Stimulated activated CD4-positive, alpha-beta T cell treated with anti-CD3 and anti-CD28 coated beads, Interleukin-15, amount 100 ng/mL, for 48 hours (primary cell): ENCODE measurements at regions not wholly inside any gene's neighbourhood (a gene's known extent, or its start where the extent isn't known, plus 50 kb on each side); places are given as distances from the start of the nearest gene placed in this dataset.

Experiments used
- DNase-seq, 2 donors: peaks; one replicate each; pipeline ENCODE4 v3.0.0-alpha.2; 2020; ENCODE audit warnings: low read depth in 2 of 2

DNA sequence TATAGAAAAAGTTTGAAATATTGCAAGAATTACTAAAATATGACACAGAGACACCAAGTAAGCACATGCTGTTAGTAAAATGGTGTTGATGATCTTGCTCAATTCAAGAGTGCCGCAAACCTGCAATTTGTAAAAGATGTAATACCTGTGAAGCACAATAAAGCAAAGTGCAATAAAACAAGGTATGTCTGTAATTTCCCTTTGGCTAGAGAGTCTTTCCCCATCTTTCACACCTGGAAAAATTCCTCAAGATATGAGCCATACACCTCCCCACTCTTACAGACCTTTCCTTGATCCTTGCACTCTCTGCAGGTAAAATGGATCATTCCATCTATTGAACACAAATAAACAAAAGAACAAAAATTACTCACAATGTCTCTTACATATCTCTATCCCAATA, 597.8 kb downstream of the EFNA5 start:
- no peak for DNase-seq

DNA sequence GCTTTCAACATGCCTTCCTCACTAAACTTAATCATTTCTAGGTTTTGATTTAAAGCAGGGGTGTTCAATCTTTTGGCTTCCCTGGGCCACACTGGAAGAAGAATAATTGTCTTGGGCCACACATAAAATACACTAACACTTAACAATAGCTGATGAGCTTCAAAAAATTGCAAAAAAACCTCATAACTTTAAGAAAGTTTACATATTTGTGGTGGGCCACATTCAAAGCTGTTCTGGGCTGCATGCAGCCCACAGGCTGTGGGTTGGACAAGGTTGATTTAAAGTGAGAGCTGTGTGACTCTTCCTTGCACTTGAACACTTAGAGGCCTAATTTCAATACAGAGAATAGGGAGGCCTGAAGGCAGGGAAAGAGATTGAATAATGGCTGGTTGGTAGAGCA, 598.3 kb downstream of the EFNA5 start:
- DNase-seq, result no peak

DNA sequence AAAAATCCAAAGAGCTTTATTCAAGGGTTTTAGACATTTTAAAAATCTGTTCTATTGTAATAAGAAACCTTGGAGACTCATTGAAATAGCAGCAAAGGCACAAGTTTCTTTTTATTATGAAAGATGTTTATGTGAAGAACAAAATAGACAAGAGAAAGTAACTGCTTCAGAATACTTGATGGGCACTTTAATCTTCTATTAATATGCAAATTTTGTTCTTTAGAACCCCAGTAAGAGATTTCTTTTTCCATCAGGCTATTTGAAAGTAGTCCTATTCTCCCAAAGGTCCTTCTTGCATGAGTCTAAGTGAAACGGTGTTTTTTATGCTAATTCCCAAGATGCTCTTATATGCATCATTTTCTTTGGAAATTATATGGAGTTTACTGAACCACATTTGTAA, 602.0 kb downstream of the EFNA5 start:
- no peak for DNase-seq

DNA sequence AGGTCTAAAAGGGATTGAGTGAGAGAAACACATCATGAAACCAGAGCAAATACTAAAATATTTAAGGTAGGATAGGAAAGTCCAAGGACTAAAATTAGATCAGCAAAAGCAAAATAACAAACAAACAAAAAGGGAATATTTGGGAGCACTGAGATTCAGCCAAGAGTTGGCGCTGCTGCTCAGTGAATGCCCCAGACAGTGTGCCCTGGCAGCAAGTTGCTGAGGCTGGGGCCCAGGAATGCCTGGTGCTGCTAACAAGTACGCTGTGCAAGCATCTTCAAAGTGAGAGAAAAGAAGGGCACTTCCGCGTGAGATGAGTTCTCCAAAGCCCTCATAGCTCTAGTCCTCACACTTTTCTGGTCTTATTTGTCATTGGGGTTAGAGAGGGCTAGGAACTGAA, 603.3 kb downstream of the EFNA5 start:
- no peak for DNase-seq

DNA sequence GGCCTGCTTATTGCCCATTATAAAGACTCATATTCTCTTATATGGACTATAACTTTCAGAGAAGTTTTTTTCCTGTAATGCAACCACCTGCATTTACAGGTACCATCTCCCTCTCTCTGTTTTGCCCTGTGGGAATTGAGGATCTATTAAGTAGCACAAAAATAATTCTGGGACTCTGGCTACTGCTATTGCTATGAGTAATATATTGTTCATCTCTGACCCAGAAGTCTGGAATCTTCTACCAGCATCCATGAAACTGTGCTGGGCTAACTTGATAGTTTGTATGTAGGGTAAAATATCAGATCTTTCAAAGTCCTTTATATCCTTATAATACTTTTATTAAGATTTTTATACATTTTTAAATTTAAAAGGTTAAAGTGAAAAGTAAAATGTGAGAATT, 607.2 kb downstream of the EFNA5 start:
- no peak for DNase-seq

DNA sequence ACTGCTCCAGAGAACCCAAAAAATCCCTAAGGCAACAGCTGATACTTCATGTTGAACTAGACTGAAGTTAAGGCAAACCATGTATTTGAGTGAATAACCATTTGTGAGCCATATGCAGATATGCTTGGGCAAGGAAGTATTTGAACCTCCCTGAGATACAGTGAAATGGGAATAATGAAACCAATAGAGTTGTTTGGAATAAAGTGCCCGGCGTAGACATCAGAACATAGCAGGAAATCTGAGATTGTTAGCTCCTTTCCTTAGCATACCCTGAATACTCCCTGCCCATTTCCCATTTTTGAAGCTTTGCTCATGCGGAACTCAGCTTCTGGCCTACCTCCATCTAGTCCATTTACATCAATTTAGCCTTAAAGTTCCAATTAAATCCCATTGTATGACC, 611.9 kb downstream of the EFNA5 start:
- DNase-seq, result no peak

DNA sequence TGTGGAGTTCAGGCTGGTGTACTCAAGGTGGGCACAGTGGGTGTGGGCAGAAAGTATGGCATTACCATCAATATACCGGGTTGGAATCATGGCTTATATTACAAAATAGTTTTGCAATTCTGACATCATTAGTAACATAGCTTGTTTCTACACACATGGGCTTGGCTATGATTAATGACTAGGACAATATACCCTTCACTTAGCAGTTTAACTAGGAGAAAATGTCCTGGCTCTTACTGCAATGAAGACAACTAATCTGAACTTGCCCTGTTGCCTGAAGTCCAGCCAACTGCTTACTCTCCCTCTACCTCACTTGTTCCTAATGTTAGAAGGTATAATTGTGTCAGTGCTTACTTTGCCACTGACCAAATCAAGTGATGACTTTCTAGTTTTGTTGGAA, 612.5 kb downstream of the EFNA5 start:
- DNase-seq, result no peak

DNA sequence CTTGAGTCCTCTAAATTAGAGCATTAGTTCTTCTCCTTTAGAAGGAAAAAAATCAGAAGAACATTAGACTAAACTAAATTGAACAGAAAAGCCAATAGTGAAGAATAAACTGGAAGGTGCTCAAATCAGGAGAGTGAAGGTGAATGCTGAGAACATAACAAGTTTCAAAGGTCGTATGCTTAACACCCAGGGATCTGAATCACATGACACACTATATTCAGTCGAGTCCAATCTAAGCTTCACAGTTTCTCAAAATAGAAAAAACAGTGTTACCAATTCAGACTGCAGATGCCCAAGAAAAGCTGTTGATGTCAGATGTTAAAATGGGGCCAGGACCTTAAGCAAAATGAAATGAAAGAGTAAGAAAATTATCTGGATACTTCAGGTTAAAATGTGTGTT, 614.5 kb downstream of the EFNA5 start:
- no peak for DNase-seq

DNA sequence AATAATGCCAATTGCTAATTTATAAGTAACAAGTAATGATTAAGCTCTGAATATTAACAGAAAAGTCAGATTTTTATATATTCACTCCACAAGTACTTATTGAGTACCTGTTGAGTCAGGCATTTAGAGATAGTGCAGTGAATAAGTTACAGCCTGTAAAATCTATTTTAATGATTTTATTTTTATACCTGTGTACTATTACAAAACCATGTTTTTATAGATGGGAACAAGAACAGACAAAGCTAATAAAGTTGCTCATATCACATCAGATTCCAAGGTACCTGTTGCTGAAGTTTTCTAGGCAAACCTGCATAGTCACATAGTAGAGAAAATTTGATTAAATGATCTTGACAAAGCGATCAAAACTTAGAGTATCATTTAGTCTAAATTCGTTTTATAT, 623.7 kb downstream of the EFNA5 start:
- DNase-seq, result no peak

DNA sequence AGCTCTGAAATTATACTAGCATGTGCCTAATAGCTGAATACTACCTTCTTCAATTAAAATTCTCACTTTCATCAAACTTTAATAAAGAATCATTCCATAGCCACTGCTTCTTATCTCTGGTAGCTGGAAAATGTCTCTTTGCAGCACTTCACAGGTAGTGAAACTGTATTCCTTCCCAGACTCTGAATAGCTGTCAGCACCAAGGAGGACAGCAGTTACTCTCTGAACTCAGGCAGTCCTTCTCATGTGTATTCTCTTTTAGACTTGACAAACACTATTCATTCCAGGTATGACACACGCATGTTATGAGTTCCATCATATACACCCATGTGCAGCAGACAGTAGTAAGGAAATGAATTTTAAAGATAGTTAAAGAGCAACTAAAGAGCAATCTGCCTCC, 627.1 kb downstream of the EFNA5 start:
- no peak for DNase-seq

DNA sequence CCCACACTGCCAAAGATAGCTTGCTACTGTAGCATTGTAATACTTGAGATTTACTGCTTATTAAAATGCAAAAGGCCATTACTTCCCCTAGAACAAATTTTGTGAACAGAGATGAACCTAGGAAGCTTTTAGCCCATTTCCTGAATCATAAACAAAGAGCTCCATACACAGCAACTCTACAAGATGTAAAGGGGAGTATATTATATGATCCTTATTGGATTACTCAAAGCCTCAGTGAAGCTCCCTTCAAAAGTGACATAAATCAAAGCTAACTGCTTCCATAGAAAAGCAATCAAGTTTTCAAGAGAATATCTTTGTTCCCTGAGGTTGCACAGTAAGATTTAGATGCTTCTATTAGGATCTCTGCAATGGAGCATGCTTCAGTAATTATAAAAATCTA, 629.8 kb downstream of the EFNA5 start:
- no peak for DNase-seq

DNA sequence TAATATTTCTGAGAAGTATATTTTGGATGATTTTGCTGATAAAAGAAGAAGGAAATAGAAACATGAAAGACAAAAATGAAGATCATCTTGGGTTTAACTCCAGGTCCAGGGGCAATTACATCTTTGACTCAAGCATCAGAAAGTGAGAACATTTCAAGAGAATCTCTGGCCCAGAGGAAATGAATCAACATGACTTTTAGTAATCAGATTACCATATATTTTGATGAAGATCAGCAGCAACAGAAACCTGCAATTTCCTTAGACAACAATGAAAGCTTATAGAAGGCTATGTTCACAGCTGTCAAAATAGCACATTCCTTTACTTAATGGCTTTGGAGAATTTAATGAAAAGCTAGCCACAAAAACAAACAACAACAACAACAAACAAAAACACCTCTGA, 638.1 kb downstream of the EFNA5 start:
- DNase-seq, result no peak

DNA sequence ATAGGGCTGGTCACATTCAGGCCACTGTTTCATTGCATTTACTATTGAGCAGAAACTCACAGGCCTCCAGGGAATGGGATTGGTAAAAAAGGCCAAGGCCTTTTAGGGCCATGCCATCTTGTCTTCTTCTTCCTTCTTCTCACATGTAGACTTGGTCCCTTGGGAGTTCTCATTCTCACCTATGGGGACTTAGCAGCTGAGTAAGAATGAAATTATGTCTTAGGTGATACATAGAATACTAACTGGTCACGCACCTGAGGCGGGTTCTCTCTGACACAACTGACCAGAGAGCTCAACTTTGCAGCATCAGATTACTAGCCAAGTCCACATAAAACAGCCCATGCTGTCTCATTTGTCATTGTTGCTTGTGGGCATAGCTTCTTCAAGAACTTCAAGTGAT, 641.8 kb downstream of the EFNA5 start:
- DNase-seq, result no peak

DNA sequence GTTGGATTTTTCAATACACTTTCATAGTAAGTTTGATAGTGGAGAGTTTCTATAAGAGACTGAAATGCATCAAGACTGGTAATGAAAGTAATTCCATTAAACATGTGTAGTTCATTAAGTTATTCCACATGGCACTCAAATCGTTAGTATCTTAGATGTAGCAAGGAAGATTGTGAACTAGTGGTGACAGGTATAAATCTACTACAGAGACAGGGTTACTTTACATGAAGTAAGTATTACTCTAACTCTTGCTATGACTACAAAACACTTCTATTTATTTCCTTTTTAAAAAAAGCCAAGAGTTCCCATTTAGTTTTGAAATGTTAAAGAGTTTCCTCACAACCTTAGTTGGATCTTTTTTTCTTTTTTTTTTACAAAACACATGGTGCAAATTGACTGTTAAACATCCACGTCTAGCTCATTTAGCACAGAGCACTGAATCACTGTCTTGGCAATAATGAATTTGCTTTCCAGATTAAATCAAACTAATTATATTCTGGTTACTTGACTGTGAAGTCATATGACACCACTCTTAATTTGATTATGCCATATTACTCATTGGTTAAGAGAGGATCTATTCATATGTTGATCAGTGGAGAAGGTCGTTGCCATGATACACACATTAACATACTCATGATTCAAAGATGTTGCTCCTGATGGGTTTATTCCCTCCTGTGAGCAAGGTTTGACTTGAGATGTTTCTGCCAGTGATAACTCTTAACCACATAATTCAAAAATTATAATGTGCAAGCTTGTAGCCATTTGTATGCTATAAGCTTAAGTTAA, 644.8 kb downstream of the EFNA5 start:
- no peak for DNase-seq

DNA sequence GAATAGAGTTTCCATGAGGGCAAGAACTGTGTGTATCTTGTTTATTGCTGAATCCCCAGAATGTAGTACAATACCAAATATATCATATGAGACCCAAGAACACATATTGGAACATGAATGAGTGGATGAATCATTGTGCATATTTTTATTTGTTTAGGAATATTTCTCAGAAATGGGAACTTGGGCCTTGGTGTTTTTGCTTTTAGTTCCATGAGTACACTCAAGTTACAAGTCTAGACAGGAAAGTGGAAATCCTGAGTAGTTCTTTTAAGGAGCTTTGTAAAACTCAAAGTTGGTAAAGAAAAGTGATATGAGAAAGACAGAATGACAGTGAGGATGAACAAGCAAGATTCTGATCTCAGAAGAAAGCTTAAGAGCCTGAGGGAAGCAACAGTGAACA, 647.0 kb downstream of the EFNA5 start:
- DNase-seq, result no peak

DNA sequence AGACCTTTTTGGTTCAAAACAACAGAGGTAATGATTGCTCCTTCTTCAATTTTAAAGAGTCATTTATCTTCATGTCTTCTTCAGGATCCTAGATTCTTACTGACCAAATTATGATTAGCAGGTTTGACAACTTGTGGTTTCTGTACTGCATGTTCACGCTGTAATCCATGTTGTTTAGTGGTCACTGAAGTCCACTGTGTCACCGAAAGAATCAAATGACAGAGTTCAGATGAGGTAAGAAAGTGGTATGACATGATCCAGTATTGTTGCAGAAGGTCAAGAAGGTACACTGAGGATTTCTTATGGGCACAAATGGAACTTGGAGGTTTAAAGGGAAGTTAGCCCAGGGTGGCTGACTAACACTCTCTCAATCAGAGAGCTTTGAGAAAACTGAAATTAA, 649.2 kb downstream of the EFNA5 start:
- no peak for DNase-seq

DNA sequence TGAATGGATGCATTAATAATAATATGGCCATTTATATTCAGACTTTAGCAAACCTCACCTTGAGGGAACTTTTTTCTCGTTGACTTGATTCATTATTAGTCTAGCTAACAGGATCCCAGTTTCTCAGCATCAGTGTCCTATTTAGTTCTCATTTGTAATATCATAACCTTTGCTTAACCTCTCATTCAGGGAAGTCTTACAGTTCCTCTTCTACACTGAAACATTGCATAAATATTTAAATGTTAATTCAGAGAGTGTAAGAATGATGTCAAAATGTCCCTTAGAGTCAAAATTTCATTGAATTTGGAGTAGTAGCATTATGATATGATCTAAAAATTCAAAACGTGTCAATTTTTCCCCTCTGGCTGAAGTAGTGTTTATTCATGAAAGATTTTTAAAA, 650.1 kb downstream of the EFNA5 start:
- DNase-seq, result no peak

DNA sequence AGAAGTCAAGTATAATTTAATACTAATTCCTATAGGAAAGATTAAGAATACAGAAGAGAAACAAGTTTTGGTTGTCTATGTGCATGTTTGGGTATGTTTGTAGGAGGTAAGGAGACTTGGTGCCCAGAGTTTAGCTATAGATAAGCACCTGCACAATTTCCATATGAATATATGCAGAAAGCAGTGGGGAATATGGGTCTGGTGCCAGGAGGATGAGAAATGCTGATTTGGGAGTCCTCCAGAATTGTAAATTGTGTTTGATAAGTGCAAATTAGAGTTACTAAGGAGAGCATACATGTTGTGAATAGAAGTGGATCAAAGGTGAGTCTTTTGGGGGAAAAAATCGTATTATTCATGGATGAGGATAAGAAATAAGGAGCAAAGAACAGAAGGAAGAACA, 653.1 kb downstream of the EFNA5 start:
- DNase-seq, result no peak

DNA sequence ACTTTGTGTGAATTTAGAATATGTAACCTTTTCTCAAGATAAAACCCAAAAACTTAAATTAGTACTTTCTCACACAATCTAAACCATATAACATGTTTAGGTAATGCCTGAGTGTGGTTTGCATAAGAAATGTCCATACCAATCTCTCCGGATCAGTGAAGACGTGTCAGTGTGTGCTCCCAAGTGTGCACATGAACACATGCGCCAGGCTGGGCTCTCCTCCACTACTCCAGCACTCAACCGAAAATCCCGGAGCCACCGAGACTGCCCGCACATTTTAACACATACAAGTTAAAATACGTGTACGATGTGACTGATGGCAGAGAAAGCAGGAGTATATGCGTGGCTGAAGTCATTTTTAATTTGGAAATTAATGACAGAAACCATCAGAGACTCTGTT, 658.4 kb downstream of the EFNA5 start:
- DNase-seq, result no peak

DNA sequence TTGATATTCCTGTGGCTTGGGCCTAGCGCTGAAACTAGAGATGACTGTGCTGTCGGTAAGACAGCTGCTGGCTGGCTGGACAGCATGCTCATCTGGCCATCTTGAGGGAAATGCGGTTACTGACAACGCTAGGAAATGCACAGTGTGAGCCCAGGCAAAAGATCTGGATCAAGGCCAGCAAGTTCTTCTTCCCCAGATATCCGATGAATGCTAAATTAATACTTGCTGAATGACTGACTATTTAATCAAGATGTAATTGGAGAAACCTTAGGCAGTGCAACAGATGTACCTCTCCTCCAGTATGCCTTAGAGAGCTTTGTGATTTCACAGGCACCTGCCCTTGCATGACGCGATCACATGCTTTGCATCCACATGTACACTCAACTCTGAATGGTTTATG, 659.1 kb downstream of the EFNA5 start:
- no peak for DNase-seq

DNA sequence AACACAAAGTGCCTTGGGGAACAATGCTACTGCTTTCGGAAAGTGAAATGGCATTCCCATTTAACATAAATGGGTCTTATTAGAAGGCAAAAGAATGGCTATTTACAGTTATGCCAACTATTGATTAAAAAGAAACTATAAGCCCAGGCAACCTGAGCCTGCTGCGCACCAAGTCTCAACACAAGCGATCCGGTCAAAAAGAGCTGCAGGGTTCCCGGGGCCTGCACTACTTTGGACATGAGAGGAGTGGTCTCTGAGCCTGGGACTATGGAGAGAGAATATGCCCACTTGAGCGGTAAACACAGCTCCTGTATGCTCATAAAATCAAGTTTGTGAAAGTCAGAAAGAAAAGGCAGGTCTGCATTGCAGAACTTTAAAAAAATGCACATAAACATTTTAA, 660.7 kb downstream of the EFNA5 start:
- DNase-seq, result no peak

DNA sequence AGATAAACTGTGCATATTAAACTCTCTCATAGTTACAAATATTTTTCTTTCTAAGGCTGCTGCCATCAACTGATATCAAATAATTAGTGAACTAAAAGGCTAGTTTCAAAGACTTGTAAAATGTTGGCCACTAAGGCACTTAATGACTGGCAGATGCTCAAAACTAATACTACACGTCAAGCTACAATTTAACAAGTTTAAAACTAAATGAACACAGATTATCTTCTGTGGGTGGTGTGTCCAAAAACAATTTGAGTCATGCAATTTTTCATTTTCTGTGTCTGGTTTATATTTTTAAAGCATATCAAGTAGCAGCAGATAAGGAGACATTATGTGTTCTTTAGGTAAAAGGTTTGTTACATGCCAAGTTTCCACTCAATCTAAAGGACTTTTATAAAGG, 665.1 kb downstream of the EFNA5 start:
- DNase-seq, result no peak

DNA sequence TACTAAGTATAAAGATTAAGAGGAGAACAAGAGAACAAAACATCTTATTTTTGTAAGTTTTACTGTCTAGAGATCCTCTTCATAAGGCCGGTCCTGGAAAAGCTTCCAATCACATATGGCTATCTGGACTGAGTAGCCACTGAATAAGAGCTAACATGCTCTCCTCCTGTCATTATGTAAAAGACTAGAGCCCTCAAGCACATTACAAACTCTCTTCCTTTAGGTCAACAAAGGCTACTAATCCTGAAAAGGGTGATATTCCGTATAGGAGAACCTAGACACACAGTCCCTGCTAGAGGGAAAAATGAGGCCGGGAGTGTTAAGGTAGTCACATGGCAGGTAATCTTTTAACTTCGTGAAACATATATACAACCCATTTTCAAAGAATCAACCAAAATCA, 665.6 kb downstream of the EFNA5 start:
- no peak for DNase-seq

DNA sequence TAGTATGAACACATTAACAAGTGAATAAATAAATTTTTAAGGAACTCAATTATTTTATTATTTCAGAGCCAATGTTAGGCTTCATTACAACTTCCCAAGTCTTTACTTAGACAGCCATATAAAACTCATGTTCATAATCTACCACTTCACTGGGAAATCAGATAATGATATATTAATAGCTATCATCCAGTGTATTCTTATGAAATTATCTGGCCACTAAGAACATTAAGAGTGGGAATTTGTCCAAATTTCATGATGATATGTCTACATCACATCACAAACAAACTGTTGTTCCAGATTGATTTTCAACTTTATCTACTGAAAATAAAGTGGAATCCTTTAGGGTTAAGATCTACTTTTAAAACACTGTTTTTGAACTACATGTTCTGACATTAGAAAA, 668.6 kb downstream of the EFNA5 start:
- DNase-seq, result no peak
